K562 (cell line): ENCODE measurements at regions not wholly inside any gene's neighbourhood (a gene's known extent, or its start where the extent isn't known, plus 50 kb on each side); places are given as distances from the start of the nearest gene placed in this dataset.
A peak's percentile ranks its signal among the peaks of the same experiment; 100 is the strongest.

Experiments used
- ATAC-seq: fragments of 200-7000 bp; cut with Tn5 transposase; 3 replicates; pipeline ENCODE4 v1.9.1; 2020; ENCODE audit warnings: moderate library complexity
- BruUV-seq: library from RNA; stranded (reverse); fragments of 400-500 nt; replicated peaks from 2 replicates; lab custom pipeline; 2021; lab: Mats Ljungman, UMichigan
- CTCF ChIA-PET: fragments of 300-600 bp; formaldehyde crosslinking; extraction: SDS; loops from one replicate; lab custom pipeline; 2021; ENCODE audit warnings: low intra/inter-chr PET ratio; lab: Yijun Ruan, JAX
- POLR2A ChIA-PET: fragments of 300-600, 350-650 bp; sonication (Branson Sonifier 250); formaldehyde crosslinking; extraction: SDS; loops from one replicate; lab custom pipeline; 2021; ENCODE audit warnings: antibody characterized with exemption, inconsistent platforms; lab: Yijun Ruan, JAX
- DNase-seq, 4 experiments: peaks; one replicate each; pipeline versions ENCODE4 v3.0.0 to v3.0.0-alpha.2; 2011 to 2018; ENCODE audit warnings: low spot score in 3 of 4, mixed read lengths in 3 of 4; ENCODE audit errors: extremely low read depth in 1 of 4
- FAIRE-seq: peaks from 2 replicates; lab custom pipeline; 2011; peaks lifted over from hg19 to GRCh38; lab: Jason Lieb, UNC
- H2AFZ ChIP-seq: 2 replicates; pipeline ENCODE4 v1.6.0; 2011; ENCODE audit warnings: low read depth, low read length, control low read depth, inconsistent platforms
- H3K27ac ChIP-seq: fragments of 200-600 bp; 3 replicates; pipeline ENCODE4 v1.8.0; 2011; ENCODE audit warnings: low read depth, mild to moderate bottlenecking, control low read depth, inconsistent platforms, low read length, moderate library complexity, mixed read lengths; ENCODE audit errors: extremely low read depth
- H3K27me3 ChIP-seq, 2 experiments: fragments of 300-600 bp in 1 of 2; 2 replicates in 1 of 2; 3 replicates in 1 of 2; pipeline versions ENCODE4 v1.6.0 to v1.8.0; 2011; ENCODE audit warnings: inconsistent platforms in 2 of 2, low read length in 2 of 2, mild to moderate bottlenecking in 1 of 2, mixed read lengths in 1 of 2, moderate library complexity in 1 of 2; ENCODE audit not compliant: control insufficient read depth in 2 of 2, insufficient read depth in 2 of 2
- H3K36me3 ChIP-seq: fragments of 300-600 bp; 3 replicates; pipeline ENCODE4 v1.8.0; 2011; ENCODE audit warnings: mild to moderate bottlenecking, low read length, inconsistent platforms; ENCODE audit not compliant: control insufficient read depth, insufficient read depth
- H3K4me1 ChIP-seq, 2 experiments: fragments of 200-600 bp in 1 of 2; replicated peaks in 1 of 2; 2 replicates in 1 of 2; 3 replicates in 1 of 2; pipeline versions ENCODE4 v1.5.1 to v1.8.0; 2011; ENCODE audit warnings: inconsistent platforms in 2 of 2, low read length in 2 of 2, mild to moderate bottlenecking in 1 of 2, mixed read lengths in 1 of 2, moderate library complexity in 1 of 2; ENCODE audit not compliant: control insufficient read depth in 2 of 2, insufficient read depth in 2 of 2
- H3K4me2 ChIP-seq: 2 replicates; pipeline ENCODE4 v1.6.1; 2011; ENCODE audit warnings: low read length, control low read depth, inconsistent platforms, mixed read lengths; ENCODE audit not compliant: insufficient read depth
- H3K4me3 ChIP-seq: fragments of 200-600 bp; sonication (generic), shearing (Covaris generic); 2 replicates; pipeline ENCODE4 v1.5.1; 2016; ENCODE audit warnings: control low read depth, inconsistent platforms
- H3K79me2 ChIP-seq: fragments of 200-600 bp; 3 replicates; pipeline ENCODE4 v1.8.0; 2011; ENCODE audit warnings: low read length, inconsistent platforms; ENCODE audit not compliant: control insufficient read depth, insufficient read depth
- H3K9ac ChIP-seq, 2 experiments: 2 replicates each; pipeline versions ENCODE4 v1.6.0 to v1.6.1; 2011; ENCODE audit warnings: low read depth in 2 of 2, low read length in 2 of 2, control low read depth in 1 of 2, inconsistent platforms in 1 of 2, mild to moderate bottlenecking in 1 of 2, mixed read lengths in 1 of 2; ENCODE audit not compliant: insufficient read depth in 1 of 2
- H3K9me1 ChIP-seq: one replicate; pipeline ENCODE4 v1.6.0; 2011; ENCODE audit warnings: inconsistent platforms, mild to moderate bottlenecking, low read length, moderate library complexity; ENCODE audit not compliant: control insufficient read depth, insufficient read depth
- H3K9me3 ChIP-seq: replicated peaks from 2 replicates; pipeline ENCODE4 v1.5.1; 2011; ENCODE audit warnings: low read depth, low read length, inconsistent platforms; ENCODE audit not compliant: control insufficient read depth, insufficient read depth
- H4K20me1 ChIP-seq: replicated peaks from 2 replicates; pipeline ENCODE4 v1.6.1; 2011; ENCODE audit warnings: low read length, inconsistent platforms, mixed read lengths; ENCODE audit not compliant: control insufficient read depth, insufficient read depth
- ZNF311 ChIP-seq: fragments of 250-450 bp; sonication (Bioruptor Pico); IDR thresholded peaks from 2 replicates; pipeline ENCODE4 v1.4.0; 2020; ENCODE audit warnings: mild to moderate bottlenecking, moderate library complexity
- WGBS: fragments of 100-300 bp; shearing (Covaris generic); methylation state at CpG from one replicate; pipeline ENCODE4 v1.1.6; 2016; ENCODE audit warnings: low coverage, mixed read lengths; ENCODE audit not compliant: insufficient coverage; ENCODE audit errors: missing lambda C conversion rate; 5-methylcytosine and 5-hydroxymethylcytosine counted together
- in situ Hi-C: fragments of 300-500 bp; cut with MboI; formaldehyde crosslinking; loops from 4 replicates; pipeline ENCODE4 v1.15.0; 2018; ENCODE audit warnings: inconsistent platforms, mixed read lengths
- intact Hi-C: fragments of 100-400 bp; cut with micrococcal nuclease; formaldehyde crosslinking; loops from 2 replicates; pipeline ENCODE4 v1.14.2; 2022
- TF ChIP-seq, protein P1 (sequence below), 2 experiments: IDR thresholded peaks; 2 replicates each; pipeline ENCODE4 v1.6.1; 2012; ENCODE audit warnings: improper control_type of control experiment in 2 of 2, low read depth in 2 of 2, low read length in 2 of 2, borderline replicate concordance in 1 of 2

DNA sequence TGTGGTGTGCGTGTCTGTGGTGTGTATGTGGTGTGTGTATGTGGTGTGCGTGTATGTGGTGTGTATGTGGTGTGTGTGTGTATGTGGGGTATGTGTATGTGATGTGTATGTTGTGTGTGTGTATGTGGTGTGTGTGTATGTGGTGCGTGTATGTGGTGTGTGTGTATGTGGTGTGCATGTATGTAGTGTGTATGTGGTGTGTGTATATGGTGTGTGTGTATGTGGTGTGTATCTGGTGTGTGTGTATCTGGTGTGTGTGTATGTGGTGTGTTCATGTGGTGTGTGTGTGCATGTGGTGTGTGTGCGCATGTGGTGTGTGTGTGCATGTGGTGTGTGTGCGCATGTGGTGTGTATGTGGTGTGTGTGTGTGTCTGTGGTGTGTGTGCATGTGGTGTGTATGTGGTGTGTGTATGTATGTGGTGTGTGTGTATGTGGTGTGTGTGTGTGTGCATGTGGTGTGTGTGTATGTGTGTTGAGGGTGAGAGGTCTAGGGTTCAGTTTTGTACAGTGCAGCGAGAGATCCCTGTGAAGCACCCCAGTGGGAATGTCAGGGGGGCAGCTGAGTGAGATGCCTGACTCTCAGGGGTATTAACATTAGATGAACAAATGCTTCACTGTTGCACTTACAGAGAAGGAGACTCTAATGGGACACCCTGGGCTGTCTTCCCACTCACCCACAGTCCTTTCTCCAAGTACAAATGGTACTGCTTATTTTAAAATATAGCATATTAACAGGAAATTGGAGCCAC is 61.3 kb upstream of the MEDAG start:
- Histone ChIP-seq H3K27me3 (no peaks in the 10 kb centered on the region), H3K4me1 (no peaks in the 10 kb centered on the region), H3K36me3 (no peaks in the 10 kb centered on the region), H3K9me1 (no peaks in the 10 kb centered on the region), H2AFZ (no peak overlapping the region), H3K4me3 (no peak overlapping the region), H3K9me3 (no peaks in the 10 kb centered on the region), H3K4me2 (no peak overlapping the region), H3K9ac (no peak overlapping the region), H3K79me2 (no peaks in the 10 kb centered on the region), H3K27ac (no peak overlapping the region), H4K20me1 (no peaks in the 10 kb centered on the region)
- WGBS, result 4% methylated on average over 3 of the region's 6 CpGs
- ATAC-seq (no peak), FAIRE-seq (peak; percentile 62), DNase-seq (no peak)
- intact Hi-C loops (no loop called here), in situ Hi-C loops (no loop called here)
- TF ChIP-seq, protein P1, sequence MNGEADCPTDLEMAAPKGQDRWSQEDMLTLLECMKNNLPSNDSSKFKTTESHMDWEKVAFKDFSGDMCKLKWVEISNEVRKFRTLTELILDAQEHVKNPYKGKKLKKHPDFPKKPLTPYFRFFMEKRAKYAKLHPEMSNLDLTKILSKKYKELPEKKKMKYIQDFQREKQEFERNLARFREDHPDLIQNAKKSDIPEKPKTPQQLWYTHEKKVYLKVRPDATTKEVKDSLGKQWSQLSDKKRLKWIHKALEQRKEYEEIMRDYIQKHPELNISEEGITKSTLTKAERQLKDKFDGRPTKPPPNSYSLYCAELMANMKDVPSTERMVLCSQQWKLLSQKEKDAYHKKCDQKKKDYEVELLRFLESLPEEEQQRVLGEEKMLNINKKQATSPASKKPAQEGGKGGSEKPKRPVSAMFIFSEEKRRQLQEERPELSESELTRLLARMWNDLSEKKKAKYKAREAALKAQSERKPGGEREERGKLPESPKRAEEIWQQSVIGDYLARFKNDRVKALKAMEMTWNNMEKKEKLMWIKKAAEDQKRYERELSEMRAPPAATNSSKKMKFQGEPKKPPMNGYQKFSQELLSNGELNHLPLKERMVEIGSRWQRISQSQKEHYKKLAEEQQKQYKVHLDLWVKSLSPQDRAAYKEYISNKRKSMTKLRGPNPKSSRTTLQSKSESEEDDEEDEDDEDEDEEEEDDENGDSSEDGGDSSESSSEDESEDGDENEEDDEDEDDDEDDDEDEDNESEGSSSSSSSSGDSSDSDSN (IDR thresholded peaks at IDR 0.05; ENCODE audit: borderline replicate concordance in 1 of 2, low read depth in 2 of 2, low read length in 2 of 2), result no peak
- TF ChIP-seq ZNF311 (CRISPR knock-in tag), result no peak
- BruUV-seq, result no TSS peak
- CTCF ChIA-PET, result no interaction called here
- POLR2A ChIA-PET, result no interaction called here
